ENCODE measurements at regions not wholly inside any gene's neighbourhood (a gene's known extent, or its start where the extent isn't known, plus 50 kb on each side); places are given as distances from the start of the nearest gene placed in this dataset.
"Not testable (repeated sequence)": the region's sequence is repeated elsewhere in the genome, so short reads cannot be mapped to it uniquely, and the experiment has no call there.

- TF ChIP-seq POLR2A (IDR thresholded peaks at IDR 0.05; ENCODE audit: low read depth, low read length) (no peak), POLR2AphosphoS5 (IDR thresholded peaks at IDR 0.05; ENCODE audit: low read depth, low read length) (no peak), TAF1 (IDR thresholded peaks at IDR 0.05; ENCODE audit: borderline replicate concordance, low read depth, low read length) (no peak)
- no peak for DNase-seq (ENCODE audit: insufficient read length)
- FAIRE-seq, result no peak
These were observed 308.9 kb downstream of the CEP170 start for GRCh38 chr1:242946206-242946605.

- FAIRE-seq; DNase-seq (ENCODE audit: insufficient read length): not testable (repeated sequence)
These were observed 318.4 kb downstream of the CEP170 start for GRCh38 chr1:242936725-242937124.

GRCh38 chr1:242924717-242925116 is 330.4 kb downstream of the CEP170 start:
- FAIRE-seq; DNase-seq (ENCODE audit: insufficient read length): not testable (repeated sequence)

GRCh38 chr1:242923603-242924002 is 331.5 kb downstream of the CEP170 start:
- DNase-seq (ENCODE audit: insufficient read length); FAIRE-seq: not testable (repeated sequence)

GRCh38 chr1:242914729-242915128 is 340.4 kb downstream of the CEP170 start:
- not testable (repeated sequence) for FAIRE-seq; DNase-seq (ENCODE audit: insufficient read length)

- not testable (repeated sequence) for DNase-seq (ENCODE audit: insufficient read length); FAIRE-seq
These were observed 342.2 kb downstream of the CEP170 start for GRCh38 chr1:242912855-242913254.

- not testable (repeated sequence) for FAIRE-seq; DNase-seq (ENCODE audit: insufficient read length)
These were observed 354.5 kb downstream of the CEP170 start for GRCh38 chr1:242900558-242900957.

GRCh38 chr1:242890192-242890741 is 364.8 kb downstream of the CEP170 start:
- FAIRE-seq (no peak), DNase-seq (ENCODE audit: insufficient read length) (no peak)
- TF ChIP-seq POLR2AphosphoS5 (IDR thresholded peaks at IDR 0.05; ENCODE audit: low read depth, low read length) (no peak), POLR2A (IDR thresholded peaks at IDR 0.05; ENCODE audit: low read depth, low read length) (no peak), TAF1 (IDR thresholded peaks at IDR 0.05; ENCODE audit: borderline replicate concordance, low read depth, low read length) (no peak)

- FAIRE-seq, result no peak
- DNase-seq (ENCODE audit: insufficient read length), result no peak
- TF ChIP-seq TAF1 (IDR thresholded peaks at IDR 0.05; ENCODE audit: borderline replicate concordance, low read depth, low read length), result no peak
- no peak for TF ChIP-seq POLR2AphosphoS5 (IDR thresholded peaks at IDR 0.05; ENCODE audit: low read depth, low read length)
- TF ChIP-seq POLR2A (IDR thresholded peaks at IDR 0.05; ENCODE audit: low read depth, low read length), result no peak
These were observed 361.6 kb upstream of the PLD5 start for GRCh38 chr1:242886137-242886536.

- not testable (repeated sequence) for DNase-seq (ENCODE audit: insufficient read length); FAIRE-seq
These were observed 355.5 kb upstream of the PLD5 start for GRCh38 chr1:242880022-242880421.

GRCh38 chr1:242877743-242878142 is 353.2 kb upstream of the PLD5 start:
- TF ChIP-seq POLR2AphosphoS5 (IDR thresholded peaks at IDR 0.05; ENCODE audit: low read depth, low read length), result no peak
- no peak for TF ChIP-seq POLR2A (IDR thresholded peaks at IDR 0.05; ENCODE audit: low read depth, low read length)
- TF ChIP-seq TAF1 (IDR thresholded peaks at IDR 0.05; ENCODE audit: borderline replicate concordance, low read depth, low read length), result no peak
- no peak for DNase-seq (ENCODE audit: insufficient read length)
- no peak for FAIRE-seq

- TF ChIP-seq POLR2AphosphoS5 (IDR thresholded peaks at IDR 0.05; ENCODE audit: low read depth, low read length), result no peak
- no peak for TF ChIP-seq TAF1 (IDR thresholded peaks at IDR 0.05; ENCODE audit: borderline replicate concordance, low read depth, low read length)
- TF ChIP-seq POLR2A (IDR thresholded peaks at IDR 0.05; ENCODE audit: low read depth, low read length), result no peak
- DNase-seq (ENCODE audit: insufficient read length), result no peak
- FAIRE-seq, result no peak
These were observed 352.7 kb upstream of the PLD5 start for GRCh38 chr1:242877229-242877628.

GRCh38 chr1:242876030-242876429 is 351.5 kb upstream of the PLD5 start:
- no peak for DNase-seq (ENCODE audit: insufficient read length)
- TF ChIP-seq TAF1 (IDR thresholded peaks at IDR 0.05; ENCODE audit: borderline replicate concordance, low read depth, low read length), result no peak
- TF ChIP-seq POLR2A (IDR thresholded peaks at IDR 0.05; ENCODE audit: low read depth, low read length), result no peak
- no peak for TF ChIP-seq POLR2AphosphoS5 (IDR thresholded peaks at IDR 0.05; ENCODE audit: low read depth, low read length)
- no peak for FAIRE-seq

GRCh38 chr1:242873661-242874060 is 349.2 kb upstream of the PLD5 start:
- DNase-seq (ENCODE audit: insufficient read length), result no peak
- TF ChIP-seq TAF1 (IDR thresholded peaks at IDR 0.05; ENCODE audit: borderline replicate concordance, low read depth, low read length), result no peak
- no peak for TF ChIP-seq POLR2A (IDR thresholded peaks at IDR 0.05; ENCODE audit: low read depth, low read length)
- TF ChIP-seq POLR2AphosphoS5 (IDR thresholded peaks at IDR 0.05; ENCODE audit: low read depth, low read length), result no peak
- no peak for FAIRE-seq
